ENCODE measurements at regions not wholly inside any gene's neighbourhood (a gene's known extent, or its start where the extent isn't known, plus 50 kb on each side); places are given as distances from the start of the nearest gene placed in this dataset.

- no peaks in the 10 kb centered on the region for H3K9me3 ChIP-seq (replicated peaks; ENCODE audit: control insufficient read depth, insufficient read depth, low read length)
- peaks cover 0 to 2% of the 10 kb centered on the region in 2 experiments; a peak in 1 of 4 replicates for H3K27me3 ChIP-seq (replicated peaks in 1 of 2; ENCODE audit: control insufficient read depth in 2 of 2, insufficient read depth in 2 of 2, low read length in 1 of 2)
- ChIA-PET RAD21 (ENCODE audit: unreplicated experiment) (no interaction called here), CTCF (no interaction called here), POLR2A (no interaction called here), SMC1A (ENCODE audit: uncharacterized antibody, unreplicated experiment) (no interaction called here)
- DNase-seq (ENCODE audit: low read depth, low spot score) = no peak
- FAIRE-seq = no peak
- WGBS (ENCODE audit: insufficient coverage, insufficient replicate concordance, low lambda C conversion rate, missing lambda C conversion rate) = 48% methylated on average over 9 of the region's 9 CpGs
- no peak overlapping the region for H3K9ac ChIP-seq (ENCODE audit: control insufficient read depth, insufficient read depth, low read length)
- in situ Hi-C loops (cut with MboI) (no loop called here), intact Hi-C loops (cut with micrococcal nuclease; ENCODE audit: unreplicated experiment) (no loop called here)
- no peak overlapping the region for H3K27ac ChIP-seq (ENCODE audit: control insufficient read depth, insufficient read depth)
- H3K79me2 ChIP-seq (ENCODE audit: control insufficient read depth, insufficient read depth, low read length) = no peaks in the 10 kb centered on the region
- BruUV-seq (replicated peaks) = no TSS peak
- no peak overlapping the region for H3K4me2 ChIP-seq (ENCODE audit: control insufficient read depth, insufficient read depth)
- no peaks in the 10 kb centered on the region for H3K36me3 ChIP-seq (ENCODE audit: control insufficient read depth in 2 of 2, insufficient read depth in 2 of 2, low read length in 1 of 2)
- ATAC-seq = no peak
- no peaks in the 10 kb centered on the region for H3K4me1 ChIP-seq (ENCODE audit: control insufficient read depth, insufficient read depth, low read length)
- H4K20me1 ChIP-seq (ENCODE audit: control insufficient read depth, insufficient read depth) = no peaks in the 10 kb centered on the region
- no peak for TF ChIP-seq TCF7 (IDR thresholded peaks at IDR 0.05; ENCODE audit: borderline replicate concordance)
- TF ChIP-seq YBX1 (IDR thresholded peaks at IDR 0.05) = no peak
- TF ChIP-seq NBN (IDR thresholded peaks at IDR 0.05) = no peak
- no peak for TF ChIP-seq CHD1 (IDR thresholded peaks at IDR 0.05; ENCODE audit: low read depth, low read length)
- no peak for TF ChIP-seq BACH1 (IDR thresholded peaks at IDR 0.05; ENCODE audit: borderline replicate concordance)
- TF ChIP-seq POLR2AphosphoS5 (IDR thresholded peaks at IDR 0.05; ENCODE audit: low read length) = no peak
- TF ChIP-seq ZBTB11 (CRISPR knock-in tag; IDR thresholded peaks at IDR 0.05) = no peak
- no peak for TF ChIP-seq SUPT20H (IDR thresholded peaks at IDR 0.05; ENCODE audit: borderline replicate concordance, control insufficient read depth, low read depth, low read length)
- no peak for TF ChIP-seq TARDBP (IDR thresholded peaks at IDR 0.05; ENCODE audit: borderline replicate concordance)
- no peak for TF ChIP-seq KLF5 (IDR thresholded peaks at IDR 0.05; ENCODE audit: partially characterized antibody)
- TF ChIP-seq SREBF1 (IDR thresholded peaks at IDR 0.05; ENCODE audit: low read length) = no peak
- no peak for TF ChIP-seq RAD51 (IDR thresholded peaks at IDR 0.05)
- TF ChIP-seq ZNF217 (IDR thresholded peaks at IDR 0.05) = no peak
- TF ChIP-seq TCF12 (IDR thresholded peaks at IDR 0.05; ENCODE audit: low read depth, low read length) = no peak
- TF ChIP-seq RUNX3 (IDR thresholded peaks at IDR 0.05; ENCODE audit: low read length) = no peak
- TF ChIP-seq RAD21 (IDR thresholded peaks at IDR 0.05; ENCODE audit: insufficient read depth, low read depth, low read length) = no peak
- TF ChIP-seq POLR2A (IDR thresholded peaks at IDR 0.05; ENCODE audit: low read depth, low read length) = no peak
- TF ChIP-seq MXI1 (IDR thresholded peaks at IDR 0.05; ENCODE audit: low read depth, low read length) = no peak
- no peak overlapping the region for H2AFZ ChIP-seq (ENCODE audit: control insufficient read depth, low read depth, low read length)
- no peak overlapping the region for H3K4me3 ChIP-seq
Measured at GRCh38 chr2:12844511-12844910, 127.8 kb downstream of the TRIB2 start.
